ENCODE measurements at regions not wholly inside any gene's neighbourhood (a gene's known extent, or its start where the extent isn't known, plus 50 kb on each side); places are given as distances from the start of the nearest gene placed in this dataset.

DNA sequence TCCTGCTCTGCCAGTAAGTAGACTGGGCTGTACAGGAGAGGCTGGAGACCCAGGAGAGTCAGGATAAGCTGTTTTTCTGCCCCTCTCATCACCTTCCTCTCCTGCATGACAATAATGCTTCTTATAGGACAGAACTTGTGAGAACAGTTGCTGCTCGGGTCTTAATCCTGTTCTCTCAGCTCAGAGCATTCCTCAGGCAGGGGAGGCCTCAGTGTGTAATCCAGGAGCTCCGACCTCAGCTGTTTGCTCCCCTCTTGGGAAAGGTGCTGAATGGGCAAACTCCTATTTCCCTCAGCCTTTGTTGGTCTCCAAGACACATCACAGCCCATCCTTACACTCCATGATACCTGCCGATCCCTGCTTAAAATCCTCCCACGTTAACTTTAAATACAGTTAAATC, 134.9 kb upstream of the LRFN2 start:
- Histone ChIP-seq H3K4me1 (replicated peaks) (0 out of 2 replicates have a peak, but pooled peaks cover 4% of the 10 kb centered on the region), H3K27ac (no peak overlapping the region), H3K27me3 (replicated peaks) (no peaks in the 10 kb centered on the region), H3K9me3 (replicated peaks) (no peaks in the 10 kb centered on the region), H3K36me3 (no peaks in the 10 kb centered on the region), H3K4me3 (no peak overlapping the region)
- DNase-seq (ENCODE audit: low read depth in 1 of 2, low spot score in 2 of 2): no peak

GRCh38 chr6:40721271-40721952, 134.2 kb upstream of the LRFN2 start:
- Histone ChIP-seq H3K9me3 (replicated peaks) (no peaks in the 10 kb centered on the region), H3K4me3 (no peak overlapping the region), H3K4me1 (replicated peaks) (0 out of 2 replicates have a peak, but pooled peaks cover 4% of the 10 kb centered on the region), H3K27me3 (replicated peaks) (no peaks in the 10 kb centered on the region), H3K36me3 (no peaks in the 10 kb centered on the region), H3K27ac (no peak overlapping the region)
- DNase-seq (ENCODE audit: low read depth in 1 of 2, low spot score in 2 of 2): no peak

DNA sequence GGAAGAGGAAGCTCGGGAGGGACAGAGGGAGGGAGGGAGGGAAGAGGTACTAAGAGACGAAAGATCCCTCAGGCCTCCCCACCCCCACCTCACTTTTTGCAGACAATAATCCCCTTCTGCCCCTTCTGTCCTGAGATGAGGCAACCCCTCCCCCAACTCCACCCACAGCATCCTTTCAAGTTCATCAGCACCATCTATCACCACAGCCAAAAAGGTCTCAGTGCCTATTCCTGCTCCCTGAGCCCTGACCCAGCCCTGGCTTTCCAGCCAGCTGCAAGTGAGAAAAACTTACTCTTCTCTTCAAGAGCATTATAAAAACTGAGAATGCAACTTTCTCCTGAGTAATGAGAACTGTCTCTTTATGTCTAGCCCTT, 133.2 kb upstream of the LRFN2 start:
- H3K4me1 ChIP-seq (replicated peaks): 0 out of 2 replicates have a peak, but pooled peaks cover 4% of the 10 kb centered on the region
- H3K27me3 ChIP-seq (replicated peaks): no peaks in the 10 kb centered on the region
- H3K4me3 ChIP-seq: no peak overlapping the region
- no peaks in the 10 kb centered on the region for H3K9me3 ChIP-seq (replicated peaks)
- no peak for DNase-seq (ENCODE audit: low read depth in 1 of 2, low spot score in 2 of 2)
- H3K27ac ChIP-seq: no peak overlapping the region
- no peaks in the 10 kb centered on the region for H3K36me3 ChIP-seq

DNA sequence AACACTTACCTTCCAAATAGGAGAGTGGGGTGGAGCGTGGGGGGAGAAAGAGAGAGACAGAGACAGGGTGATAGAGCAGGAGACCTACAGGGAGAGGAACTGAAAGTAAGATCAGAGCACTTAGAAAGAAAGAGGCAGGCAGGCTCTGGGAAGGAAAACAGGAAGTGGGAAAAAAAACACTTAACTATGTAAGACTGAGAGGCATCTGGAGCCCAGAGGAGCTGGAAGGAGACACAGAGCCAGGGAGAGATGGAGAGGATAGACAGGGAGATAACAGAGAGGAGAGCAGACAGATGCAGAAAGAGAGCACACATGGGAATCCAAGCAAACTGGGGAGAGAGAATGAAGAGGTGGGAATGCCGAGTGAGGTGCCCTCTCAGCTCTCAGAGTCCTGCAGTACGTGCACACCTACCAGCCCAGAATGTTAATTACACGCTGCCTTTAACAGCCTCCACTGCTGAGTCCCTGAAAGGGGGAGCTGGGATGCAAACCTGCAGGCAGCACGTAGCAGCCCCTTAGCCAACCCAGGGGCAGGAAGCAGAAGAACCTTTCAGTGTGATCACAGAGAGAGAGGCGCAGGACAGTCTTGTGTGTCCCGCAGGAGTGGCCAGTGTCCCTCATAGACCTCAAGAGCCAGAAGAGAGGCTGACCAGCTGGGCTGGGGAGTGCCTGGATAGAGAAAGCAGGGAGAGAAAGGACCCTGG, 132.7 kb upstream of the LRFN2 start:
- Histone ChIP-seq H3K9me3 (replicated peaks) (no peaks in the 10 kb centered on the region), H3K27ac (no peak overlapping the region), H3K27me3 (replicated peaks) (no peaks in the 10 kb centered on the region), H3K36me3 (no peaks in the 10 kb centered on the region), H3K4me1 (replicated peaks) (0 out of 2 replicates have a peak, but pooled peaks cover 4% of the 10 kb centered on the region), H3K4me3 (no peak overlapping the region)
- DNase-seq (ENCODE audit: low read depth in 1 of 2, low spot score in 2 of 2): peak in 1 of 2 experiments; percentile 26

- Histone ChIP-seq H3K36me3 (no peaks in the 10 kb centered on the region), H3K9me3 (replicated peaks) (no peaks in the 10 kb centered on the region), H3K4me3 (no peak overlapping the region), H3K27me3 (replicated peaks) (no peaks in the 10 kb centered on the region), H3K27ac (no peak overlapping the region), H3K4me1 (replicated peaks) (0 out of 2 replicates have a peak, but pooled peaks cover 4% of the 10 kb centered on the region)
- no peak for DNase-seq (ENCODE audit: low read depth in 1 of 2, low spot score in 2 of 2)
Observed at GRCh38 chr6:40718401-40718800, 131.2 kb upstream of the LRFN2 start.

- DNase-seq (ENCODE audit: low read depth in 1 of 2, low spot score in 2 of 2): no peak
- H3K36me3 ChIP-seq: no peaks in the 10 kb centered on the region
- H3K4me3 ChIP-seq: no peak overlapping the region
- no peaks in the 10 kb centered on the region for H3K27me3 ChIP-seq (replicated peaks)
- no peak overlapping the region for H3K27ac ChIP-seq
- H3K9me3 ChIP-seq (replicated peaks): no peaks in the 10 kb centered on the region
- 0 out of 2 replicates have a peak, but pooled peaks cover 4% of the 10 kb centered on the region for H3K4me1 ChIP-seq (replicated peaks)
Observed at GRCh38 chr6:40717411-40718057, 130.4 kb upstream of the LRFN2 start.

GRCh38 chr6:40715570-40716403, 128.6 kb upstream of the LRFN2 start:
- H3K27me3 ChIP-seq (replicated peaks): no peaks in the 10 kb centered on the region
- H3K36me3 ChIP-seq: no peaks in the 10 kb centered on the region
- DNase-seq (ENCODE audit: low read depth in 1 of 2, low spot score in 2 of 2): no peak
- no peaks in the 10 kb centered on the region for H3K9me3 ChIP-seq (replicated peaks)
- no peak overlapping the region for H3K4me3 ChIP-seq
- H3K4me1 ChIP-seq (replicated peaks): 0 out of 2 replicates have a peak, but pooled peaks cover 4% of the 10 kb centered on the region
- no peak overlapping the region for H3K27ac ChIP-seq

GRCh38 chr6:40714576-40715564, 127.7 kb upstream of the LRFN2 start:
- Histone ChIP-seq H3K27me3 (replicated peaks) (no peaks in the 10 kb centered on the region), H3K27ac (no peak overlapping the region), H3K4me3 (no peak overlapping the region), H3K36me3 (no peaks in the 10 kb centered on the region), H3K4me1 (replicated peaks) (0 out of 2 replicates have a peak, but pooled peaks cover 2% of the 10 kb centered on the region), H3K9me3 (replicated peaks) (no peaks in the 10 kb centered on the region)
- no peak for DNase-seq (ENCODE audit: low read depth in 1 of 2, low spot score in 2 of 2)

DNA sequence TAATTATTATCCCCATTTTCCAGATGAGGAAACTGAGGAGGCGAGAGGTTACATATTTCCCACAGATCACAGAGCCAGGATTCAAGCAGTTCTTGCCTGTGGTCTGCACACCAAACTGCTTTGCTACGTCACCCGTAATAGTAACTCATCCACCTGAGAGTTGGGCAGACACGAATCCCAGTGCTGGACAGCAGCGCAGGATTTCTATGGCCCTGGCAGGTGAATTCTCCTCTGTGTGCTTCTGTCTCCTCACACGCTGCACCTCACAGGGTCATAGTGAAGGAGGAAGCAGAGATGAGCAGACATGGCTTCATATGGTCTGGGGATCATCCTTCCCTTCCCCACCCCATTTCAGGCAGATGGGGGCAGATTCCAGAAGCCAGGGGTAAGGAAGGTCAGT, 127.0 kb upstream of the LRFN2 start:
- Histone ChIP-seq H3K4me1 (replicated peaks) (no peaks in the 10 kb centered on the region), H3K9me3 (replicated peaks) (no peaks in the 10 kb centered on the region), H3K36me3 (no peaks in the 10 kb centered on the region), H3K4me3 (no peak overlapping the region), H3K27ac (no peak overlapping the region), H3K27me3 (replicated peaks) (no peaks in the 10 kb centered on the region)
- no peak for DNase-seq (ENCODE audit: low read depth in 1 of 2, low spot score in 2 of 2)

GRCh38 chr6:40713002-40713719, 126.0 kb upstream of the LRFN2 start:
- Histone ChIP-seq H3K9me3 (replicated peaks) (no peaks in the 10 kb centered on the region), H3K4me1 (replicated peaks) (no peaks in the 10 kb centered on the region), H3K36me3 (no peaks in the 10 kb centered on the region), H3K27ac (no peak overlapping the region), H3K4me3 (no peak overlapping the region), H3K27me3 (replicated peaks) (no peaks in the 10 kb centered on the region)
- no peak for DNase-seq (ENCODE audit: low read depth in 1 of 2, low spot score in 2 of 2)

DNA sequence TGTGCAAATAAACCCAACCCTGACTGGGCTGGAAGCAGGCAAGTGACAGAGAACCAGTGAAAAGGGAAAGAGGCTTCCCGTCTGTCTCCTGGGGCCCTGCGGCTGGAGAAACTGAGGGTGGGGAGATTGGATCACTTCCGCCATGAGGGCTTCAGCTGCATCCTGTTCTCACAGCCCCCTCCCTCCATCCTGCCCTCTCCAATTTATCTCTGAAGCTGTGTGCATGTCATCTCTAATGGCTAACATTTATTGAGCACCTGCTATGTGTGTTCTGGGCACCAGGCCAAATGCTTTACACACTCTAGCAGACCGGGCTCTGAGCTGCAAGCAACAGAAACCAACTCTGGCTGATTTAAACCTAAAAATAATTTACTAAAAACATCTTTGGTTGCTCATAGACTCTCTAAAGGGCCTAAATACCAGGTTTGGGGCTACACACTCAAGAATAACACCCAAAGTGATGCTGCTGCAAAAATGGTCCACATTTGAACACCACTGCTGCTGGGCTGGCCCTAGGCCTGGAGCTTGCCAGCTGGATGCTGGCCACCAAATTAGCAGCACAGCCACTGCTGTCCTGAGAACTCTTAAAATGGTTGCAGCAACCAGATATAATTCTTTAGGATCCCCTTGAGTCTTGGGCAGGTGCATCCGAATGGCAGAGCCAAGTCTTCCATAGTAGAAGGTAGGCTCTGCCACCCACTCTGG, 123.6 kb upstream of the LRFN2 start:
- H3K36me3 ChIP-seq: no peaks in the 10 kb centered on the region

GRCh38 chr6:40708049-40708448, 120.9 kb upstream of the LRFN2 start:
- DNase-seq (ENCODE audit: low read depth in 1 of 2, low spot score in 2 of 2): no peak
- no peaks in the 10 kb centered on the region for H3K4me1 ChIP-seq (replicated peaks)
- H3K27me3 ChIP-seq (replicated peaks): 0 out of 2 replicates have a peak, but pooled peaks cover 5% of the 10 kb centered on the region
- no peak overlapping the region for H3K4me3 ChIP-seq
- no peak overlapping the region for H3K27ac ChIP-seq
- H3K9me3 ChIP-seq (replicated peaks): no peaks in the 10 kb centered on the region
- H3K36me3 ChIP-seq: no peaks in the 10 kb centered on the region

More for the DNA sequence above, 123.6 kb upstream of the LRFN2 start:
- Histone ChIP-seq H3K27ac (no peak overlapping the region), H3K9me3 (replicated peaks) (no peaks in the 10 kb centered on the region), H3K4me1 (replicated peaks) (no peaks in the 10 kb centered on the region), H3K27me3 (replicated peaks) (0 out of 2 replicates have a peak, but pooled peaks cover 5% of the 10 kb centered on the region), H3K4me3 (no peak overlapping the region)
- no peak for DNase-seq (ENCODE audit: low read depth in 1 of 2, low spot score in 2 of 2)

All from SJSA1 (cell line).